Mesenchymal stem cell (in vitro differentiated cells and primary cell): ENCODE measurements at regions not wholly inside any gene's neighbourhood (a gene's known extent, or its start where the extent isn't known, plus 50 kb on each side); places are given as distances from the start of the nearest gene placed in this dataset.
A peak's percentile ranks its signal among the peaks of the same experiment; 100 is the strongest.

ENCODE experiments used
- DNase-seq: peaks from one replicate; pipeline ENCODE4 v3.0.0-alpha.2; 2013
- H2AFZ ChIP-seq: one replicate; pipeline ENCODE4 v1.6.1; 2013; ENCODE audit warnings: low read depth, mild to moderate bottlenecking, control low read depth, inconsistent platforms, low read length, moderate library complexity
- H2AK5ac ChIP-seq: 2 replicates; pipeline ENCODE4 v1.6.1; 2013; ENCODE audit warnings: low read length, moderate library complexity, mild to moderate bottlenecking, inconsistent platforms; ENCODE audit not compliant: severe bottlenecking
- H2BK120ac ChIP-seq: one replicate; pipeline ENCODE4 v1.6.1; 2013; ENCODE audit warnings: low read depth, mild to moderate bottlenecking, inconsistent platforms, low read length, moderate library complexity
- H2BK12ac ChIP-seq, 2 experiments: one replicate each; pipeline ENCODE4 v1.6.1; 2013; ENCODE audit warnings: inconsistent platforms in 2 of 2, low read length in 2 of 2, mild to moderate bottlenecking in 2 of 2, moderate library complexity in 2 of 2, control low read depth in 1 of 2
- H2BK15ac ChIP-seq: one replicate; pipeline ENCODE4 v1.6.1; 2013; ENCODE audit warnings: mild to moderate bottlenecking, low read depth, inconsistent platforms; ENCODE audit not compliant: poor library complexity, severe bottlenecking
- H2BK5ac ChIP-seq: 2 replicates; pipeline ENCODE4 v1.6.1; 2013; ENCODE audit warnings: low read depth, mild to moderate bottlenecking, low read length, control low read depth, inconsistent platforms; ENCODE audit not compliant: poor library complexity, severe bottlenecking
- H3K14ac ChIP-seq, 2 experiments: one replicate each; pipeline ENCODE4 v1.6.1; 2013; ENCODE audit warnings: inconsistent platforms in 2 of 2, low read length in 2 of 2, control low read depth in 1 of 2, mild to moderate bottlenecking in 1 of 2, moderate library complexity in 1 of 2
- H3K18ac ChIP-seq, 2 experiments: one replicate each; pipeline ENCODE4 v1.6.1; 2013; ENCODE audit warnings: inconsistent platforms in 2 of 2, low read length in 2 of 2, control low read depth in 1 of 2, low read depth in 1 of 2, mild to moderate bottlenecking in 1 of 2
- H3K23ac ChIP-seq, 2 experiments: one replicate each; pipeline ENCODE4 v1.6.1; 2013; ENCODE audit warnings: inconsistent platforms in 2 of 2, low read length in 2 of 2, mild to moderate bottlenecking in 2 of 2, moderate library complexity in 2 of 2, control low read depth in 1 of 2
- H3K27ac ChIP-seq: 2 replicates; pipeline ENCODE4 v1.5.1; 2013; ENCODE audit warnings: mild to moderate bottlenecking, moderate library complexity, low read length, control low read depth, inconsistent platforms; ENCODE audit not compliant: poor library complexity, severe bottlenecking
- H3K27me3 ChIP-seq, 2 experiments: 2 replicates each; pipeline versions ENCODE4 v1.6.1 to v1.7.0; 2013; ENCODE audit warnings: low read length in 2 of 2, mild to moderate bottlenecking in 2 of 2, moderate library complexity in 2 of 2, control low read depth in 1 of 2, inconsistent platforms in 1 of 2; ENCODE audit not compliant: control insufficient read depth in 1 of 2, insufficient read depth in 1 of 2
- H3K36me3 ChIP-seq, 2 experiments: 2 replicates each; pipeline versions ENCODE4 v1.6.1 to v1.7.0; 2013; ENCODE audit warnings: low read length in 2 of 2, control low read depth in 1 of 2, inconsistent platforms in 1 of 2, low read depth in 1 of 2, mild to moderate bottlenecking in 1 of 2; ENCODE audit not compliant: insufficient read depth in 2 of 2, control insufficient read depth in 1 of 2
- H3K4ac ChIP-seq, 2 experiments: one replicate each; pipeline ENCODE4 v1.6.1; 2013; ENCODE audit warnings: inconsistent platforms in 2 of 2, low read length in 2 of 2, mild to moderate bottlenecking in 2 of 2, moderate library complexity in 2 of 2, control low read depth in 1 of 2, low read depth in 1 of 2
- H3K4me1 ChIP-seq: 2 replicates; pipeline ENCODE4 v1.6.1; 2013; ENCODE audit warnings: low read depth, low read length, control low read depth; ENCODE audit not compliant: control insufficient read depth, insufficient read depth
- H3K4me2 ChIP-seq: 2 replicates; pipeline ENCODE4 v1.6.1; 2013; ENCODE audit warnings: low read length, mild to moderate bottlenecking, inconsistent platforms; ENCODE audit not compliant: poor library complexity, severe bottlenecking
- H3K4me3 ChIP-seq, 2 experiments: 2 replicates each; pipeline versions ENCODE4 v1.5.1 to v1.7.0; 2013; ENCODE audit warnings: low read length in 2 of 2, mild to moderate bottlenecking in 2 of 2, control low read depth in 1 of 2, low read depth in 1 of 2; ENCODE audit not compliant: insufficient read depth in 1 of 2
- H3K79me1 ChIP-seq: replicated peaks from 2 replicates; pipeline ENCODE4 v1.6.1; 2013; ENCODE audit warnings: mild to moderate bottlenecking, control low read depth, low read length, inconsistent platforms; ENCODE audit not compliant: poor library complexity, severe bottlenecking
- H3K9ac ChIP-seq: 2 replicates; pipeline ENCODE4 v1.7.0; 2013; ENCODE audit warnings: mild to moderate bottlenecking, low read length, moderate library complexity
- H3K9me3 ChIP-seq: 2 replicates; pipeline ENCODE4 v1.7.0; 2013; ENCODE audit warnings: mild to moderate bottlenecking, low read length; ENCODE audit not compliant: control insufficient read depth
- H4K8ac ChIP-seq: one replicate; pipeline ENCODE4 v1.6.1; 2013; ENCODE audit warnings: inconsistent platforms, mild to moderate bottlenecking, low read length, moderate library complexity
- H4K91ac ChIP-seq: one replicate; pipeline ENCODE4 v1.6.1; 2013; ENCODE audit warnings: mild to moderate bottlenecking, low read length, inconsistent platforms
- WGBS: methylation state at CpG from one replicate; pipeline ENCODE4 v1.1.7; 2013; ENCODE audit warnings: mixed read lengths; 5-methylcytosine and 5-hydroxymethylcytosine counted together

- no peak overlapping the region for H2BK5ac ChIP-seq
- H3K9ac ChIP-seq = no peak overlapping the region
These were observed 1251.2 kb upstream of the CDH8 start for GRCh38 chr16:63287401-63287800.

GRCh38 chr16:63283721-63284120 lies 1247.5 kb upstream of the CDH8 start:
- no peak overlapping the region for H3K27ac ChIP-seq
- no peak overlapping the region for H3K4me3 ChIP-seq
- no peak overlapping the region for H2BK15ac ChIP-seq
- H2AFZ ChIP-seq = no peak overlapping the region
- no peak overlapping the region for H2BK120ac ChIP-seq
- no CpG with 5 or more reads among the region's 1 CpG for WGBS
- H4K8ac ChIP-seq = no peak overlapping the region
- no peaks in the 10 kb centered on the region for H3K27me3 ChIP-seq
- no peak overlapping the region for H3K4me2 ChIP-seq
- H4K91ac ChIP-seq = no peak overlapping the region
- H3K9ac ChIP-seq = no peak overlapping the region
- no peak overlapping the region for H3K14ac ChIP-seq
- no peak overlapping the region for H3K18ac ChIP-seq
- H3K9me3 ChIP-seq = no peaks in the 10 kb centered on the region
- H3K36me3 ChIP-seq = no peaks in the 10 kb centered on the region
- H3K4ac ChIP-seq = no peak overlapping the region
- no peak for DNase-seq
- H3K23ac ChIP-seq = no peak overlapping the region
- no peak overlapping the region for H2BK5ac ChIP-seq
- no peaks in the 10 kb centered on the region for H3K4me1 ChIP-seq
- H2AK5ac ChIP-seq = no peak overlapping the region
- H2BK12ac ChIP-seq = no peak overlapping the region
- H3K79me1 ChIP-seq = no peaks in the 10 kb centered on the region

More at GRCh38 chr16:63287401-63287800, 1251.2 kb upstream of the CDH8 start:
- Histone ChIP-seq H4K91ac (no peak overlapping the region), H3K4ac (no peak overlapping the region), H3K27me3 (no peaks in the 10 kb centered on the region), H3K4me2 (no peak overlapping the region), H3K4me3 (no peak overlapping the region), H3K4me1 (no peaks in the 10 kb centered on the region), H3K36me3 (no peaks in the 10 kb centered on the region), H3K79me1 (no peaks in the 10 kb centered on the region), H2AFZ (no peak overlapping the region), H3K27ac (no peak overlapping the region), H2BK15ac (no peak overlapping the region), H2BK120ac (no peak overlapping the region), H3K9me3 (no peaks in the 10 kb centered on the region), H3K23ac (no peak overlapping the region), H3K18ac (no peak overlapping the region), H3K14ac (no peak overlapping the region), H2BK12ac (no peak overlapping the region), H2AK5ac (no peak overlapping the region), H4K8ac (no peak overlapping the region)
- no peak for DNase-seq
- 77% methylated on average over 1 of the region's 2 CpGs for WGBS

- Histone ChIP-seq H2BK15ac (no peak overlapping the region), H3K4me2 (no peak overlapping the region), H4K8ac (no peak overlapping the region), H3K9me3 (no peaks in the 10 kb centered on the region), H4K91ac (peak overlapping the region; percentile 68), H3K4me1 (no peaks in the 10 kb centered on the region), H3K27me3 (no peaks in the 10 kb centered on the region), H2BK12ac (no peak overlapping the region), H3K14ac (peak overlapping the region in 1 of 2 experiments; percentile 22), H3K36me3 (no peaks in the 10 kb centered on the region), H3K4me3 (peak overlapping the region in 1 of 2 experiments; percentile 29), H3K4ac (no peak overlapping the region), H2BK120ac (no peak overlapping the region), H3K9ac (no peak overlapping the region), H3K23ac (no peak overlapping the region), H3K27ac (no peak overlapping the region), H2AK5ac (no peak overlapping the region), H3K18ac (no peak overlapping the region), H3K79me1 (no peaks in the 10 kb centered on the region), H2BK5ac (no peak overlapping the region), H2AFZ (no peak overlapping the region)
- DNase-seq = no peak
- WGBS = 94% methylated on average over 5 of the region's 5 CpGs
These were observed 1208.4 kb upstream of the CDH8 start for GRCh38 chr16:63244631-63245030.

GRCh38 chr16:63241497-63242028 lies 1205.3 kb upstream of the CDH8 start:
- WGBS = 97% methylated on average over 4 of the region's 5 CpGs
- Histone ChIP-seq H3K27ac (no peak overlapping the region), H3K9me3 (no peaks in the 10 kb centered on the region), H4K91ac (no peak overlapping the region), H3K79me1 (no peaks in the 10 kb centered on the region), H3K18ac (no peak overlapping the region), H3K23ac (no peak overlapping the region), H3K4me1 (no peaks in the 10 kb centered on the region), H2BK5ac (no peak overlapping the region), H2BK120ac (no peak overlapping the region), H4K8ac (no peak overlapping the region), H3K4me2 (no peak overlapping the region), H2BK12ac (no peak overlapping the region), H3K27me3 (no peaks in the 10 kb centered on the region), H3K4me3 (no peak overlapping the region), H2BK15ac (no peak overlapping the region), H3K9ac (no peak overlapping the region), H2AK5ac (no peak overlapping the region), H3K14ac (no peak overlapping the region), H3K4ac (no peak overlapping the region), H3K36me3 (no peaks in the 10 kb centered on the region), H2AFZ (no peak overlapping the region)
- no peak for DNase-seq
